ENCODE measurements at regions not wholly inside any gene's neighbourhood (a gene's known extent, or its start where the extent isn't known, plus 50 kb on each side); places are given as distances from the start of the nearest gene placed in this dataset.

DNA sequence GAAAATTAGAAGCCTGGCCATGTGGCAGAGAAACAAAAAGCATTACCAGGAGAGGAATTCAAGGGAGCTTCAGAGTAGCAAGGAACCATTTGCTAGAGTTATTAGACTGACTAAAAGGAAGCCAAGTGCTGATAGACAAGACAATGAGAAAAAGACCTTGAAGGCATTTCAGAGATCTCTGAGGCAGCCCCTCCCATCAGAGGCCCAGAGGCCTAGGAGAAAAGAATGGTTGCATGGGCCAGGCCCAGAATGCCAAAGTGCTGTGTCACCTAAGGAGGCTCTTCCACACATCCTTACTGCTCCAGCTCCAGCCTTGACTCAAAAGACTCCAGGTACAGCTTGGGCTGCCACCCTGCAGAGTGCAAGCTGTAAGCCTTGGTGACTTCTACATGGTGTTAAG is 61.8 kb upstream of the POU2AF2 start:
- TF ChIP-seq, protein P1, sequence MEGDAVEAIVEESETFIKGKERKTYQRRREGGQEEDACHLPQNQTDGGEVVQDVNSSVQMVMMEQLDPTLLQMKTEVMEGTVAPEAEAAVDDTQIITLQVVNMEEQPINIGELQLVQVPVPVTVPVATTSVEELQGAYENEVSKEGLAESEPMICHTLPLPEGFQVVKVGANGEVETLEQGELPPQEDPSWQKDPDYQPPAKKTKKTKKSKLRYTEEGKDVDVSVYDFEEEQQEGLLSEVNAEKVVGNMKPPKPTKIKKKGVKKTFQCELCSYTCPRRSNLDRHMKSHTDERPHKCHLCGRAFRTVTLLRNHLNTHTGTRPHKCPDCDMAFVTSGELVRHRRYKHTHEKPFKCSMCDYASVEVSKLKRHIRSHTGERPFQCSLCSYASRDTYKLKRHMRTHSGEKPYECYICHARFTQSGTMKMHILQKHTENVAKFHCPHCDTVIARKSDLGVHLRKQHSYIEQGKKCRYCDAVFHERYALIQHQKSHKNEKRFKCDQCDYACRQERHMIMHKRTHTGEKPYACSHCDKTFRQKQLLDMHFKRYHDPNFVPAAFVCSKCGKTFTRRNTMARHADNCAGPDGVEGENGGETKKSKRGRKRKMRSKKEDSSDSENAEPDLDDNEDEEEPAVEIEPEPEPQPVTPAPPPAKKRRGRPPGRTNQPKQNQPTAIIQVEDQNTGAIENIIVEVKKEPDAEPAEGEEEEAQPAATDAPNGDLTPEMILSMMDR (IDR thresholded peaks at IDR 0.05) = no peak
- TF ChIP-seq EZH2 (IDR thresholded peaks at IDR 0.05) (no peak), EZH2phosphoT487 (IDR thresholded peaks at IDR 0.05) (no peak)
